ENCODE measurements at regions not wholly inside any gene's neighbourhood (a gene's known extent, or its start where the extent isn't known, plus 50 kb on each side); places are given as distances from the start of the nearest gene placed in this dataset.

DNA sequence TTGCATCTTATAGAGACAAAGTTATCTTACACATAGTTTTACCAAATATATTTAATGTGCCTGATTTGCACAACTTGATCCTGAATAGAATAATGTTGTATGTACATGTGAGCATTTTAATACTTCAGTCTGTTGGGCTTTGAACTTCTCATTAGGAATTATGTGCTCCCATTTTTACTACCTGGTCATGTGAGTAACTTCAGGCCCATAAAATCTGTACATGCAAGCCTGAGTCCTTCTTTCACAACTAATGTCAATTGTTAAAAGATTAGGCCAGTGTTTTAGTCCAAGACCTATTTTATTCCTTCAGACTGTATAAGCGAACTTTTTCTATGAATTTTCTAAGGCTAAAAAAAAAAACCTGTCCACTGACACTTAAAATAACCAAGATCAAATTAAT lies 715.4 kb downstream of the CDH8 start:
- TF ChIP-seq, protein P1, sequence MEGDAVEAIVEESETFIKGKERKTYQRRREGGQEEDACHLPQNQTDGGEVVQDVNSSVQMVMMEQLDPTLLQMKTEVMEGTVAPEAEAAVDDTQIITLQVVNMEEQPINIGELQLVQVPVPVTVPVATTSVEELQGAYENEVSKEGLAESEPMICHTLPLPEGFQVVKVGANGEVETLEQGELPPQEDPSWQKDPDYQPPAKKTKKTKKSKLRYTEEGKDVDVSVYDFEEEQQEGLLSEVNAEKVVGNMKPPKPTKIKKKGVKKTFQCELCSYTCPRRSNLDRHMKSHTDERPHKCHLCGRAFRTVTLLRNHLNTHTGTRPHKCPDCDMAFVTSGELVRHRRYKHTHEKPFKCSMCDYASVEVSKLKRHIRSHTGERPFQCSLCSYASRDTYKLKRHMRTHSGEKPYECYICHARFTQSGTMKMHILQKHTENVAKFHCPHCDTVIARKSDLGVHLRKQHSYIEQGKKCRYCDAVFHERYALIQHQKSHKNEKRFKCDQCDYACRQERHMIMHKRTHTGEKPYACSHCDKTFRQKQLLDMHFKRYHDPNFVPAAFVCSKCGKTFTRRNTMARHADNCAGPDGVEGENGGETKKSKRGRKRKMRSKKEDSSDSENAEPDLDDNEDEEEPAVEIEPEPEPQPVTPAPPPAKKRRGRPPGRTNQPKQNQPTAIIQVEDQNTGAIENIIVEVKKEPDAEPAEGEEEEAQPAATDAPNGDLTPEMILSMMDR (conservative IDR thresholded peaks at IDR 0.05 in 1 of 2, IDR thresholded peaks at IDR 0.05 in 1 of 2; ENCODE audit: extremely low read depth in 1 of 2, insufficient read depth in 1 of 2, low read depth in 1 of 2, low read length in 2 of 2) = no peak
- TF ChIP-seq EZH2 (IDR thresholded peaks at IDR 0.05; ENCODE audit: borderline replicate concordance, low read length) = no peak
